ENCODE measurements at regions not wholly inside any gene's neighbourhood (a gene's known extent, or its start where the extent isn't known, plus 50 kb on each side); places are given as distances from the start of the nearest gene placed in this dataset.

DNA sequence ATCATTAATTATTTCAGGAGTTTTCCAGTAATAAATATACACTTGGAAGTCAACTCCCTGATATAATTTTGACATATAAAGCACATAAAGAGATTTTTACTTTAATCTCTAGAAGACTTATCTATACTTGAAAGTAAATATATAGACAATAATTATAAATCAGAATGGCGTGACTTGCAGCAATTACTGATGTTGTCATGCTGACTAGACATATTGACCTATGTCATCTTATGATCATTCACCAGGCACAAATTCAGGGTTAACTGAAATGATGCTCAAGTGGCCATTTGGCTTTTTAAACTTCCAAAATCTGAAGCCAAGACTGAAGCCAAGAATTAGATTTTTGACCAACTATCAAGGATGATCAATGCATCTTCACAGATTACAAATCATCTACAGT lies 192.2 kb downstream of the MCHR2 start:
- TF ChIP-seq ZBTB7A (IDR thresholded peaks at IDR 0.05; ENCODE audit: low read depth) (no peak), EP300 (IDR thresholded peaks at IDR 0.05; ENCODE audit: borderline replicate concordance) (no peak), CREB1 (IDR thresholded peaks at IDR 0.05; ENCODE audit: low read depth) (no peak), FOXM1 (IDR thresholded peaks at IDR 0.05; ENCODE audit: borderline replicate concordance, low read depth) (no peak), NFIC (IDR thresholded peaks at IDR 0.05) (no peak), RAD21 (IDR thresholded peaks at IDR 0.05; ENCODE audit: low read depth) (no peak), TAF1 (IDR thresholded peaks at IDR 0.05; ENCODE audit: low read depth) (no peak)
- TF ChIP-seq, protein P1, sequence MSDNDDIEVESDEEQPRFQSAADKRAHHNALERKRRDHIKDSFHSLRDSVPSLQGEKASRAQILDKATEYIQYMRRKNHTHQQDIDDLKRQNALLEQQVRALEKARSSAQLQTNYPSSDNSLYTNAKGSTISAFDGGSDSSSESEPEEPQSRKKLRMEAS (IDR thresholded peaks at IDR 0.05): no peak
- TF ChIP-seq, protein P2, sequence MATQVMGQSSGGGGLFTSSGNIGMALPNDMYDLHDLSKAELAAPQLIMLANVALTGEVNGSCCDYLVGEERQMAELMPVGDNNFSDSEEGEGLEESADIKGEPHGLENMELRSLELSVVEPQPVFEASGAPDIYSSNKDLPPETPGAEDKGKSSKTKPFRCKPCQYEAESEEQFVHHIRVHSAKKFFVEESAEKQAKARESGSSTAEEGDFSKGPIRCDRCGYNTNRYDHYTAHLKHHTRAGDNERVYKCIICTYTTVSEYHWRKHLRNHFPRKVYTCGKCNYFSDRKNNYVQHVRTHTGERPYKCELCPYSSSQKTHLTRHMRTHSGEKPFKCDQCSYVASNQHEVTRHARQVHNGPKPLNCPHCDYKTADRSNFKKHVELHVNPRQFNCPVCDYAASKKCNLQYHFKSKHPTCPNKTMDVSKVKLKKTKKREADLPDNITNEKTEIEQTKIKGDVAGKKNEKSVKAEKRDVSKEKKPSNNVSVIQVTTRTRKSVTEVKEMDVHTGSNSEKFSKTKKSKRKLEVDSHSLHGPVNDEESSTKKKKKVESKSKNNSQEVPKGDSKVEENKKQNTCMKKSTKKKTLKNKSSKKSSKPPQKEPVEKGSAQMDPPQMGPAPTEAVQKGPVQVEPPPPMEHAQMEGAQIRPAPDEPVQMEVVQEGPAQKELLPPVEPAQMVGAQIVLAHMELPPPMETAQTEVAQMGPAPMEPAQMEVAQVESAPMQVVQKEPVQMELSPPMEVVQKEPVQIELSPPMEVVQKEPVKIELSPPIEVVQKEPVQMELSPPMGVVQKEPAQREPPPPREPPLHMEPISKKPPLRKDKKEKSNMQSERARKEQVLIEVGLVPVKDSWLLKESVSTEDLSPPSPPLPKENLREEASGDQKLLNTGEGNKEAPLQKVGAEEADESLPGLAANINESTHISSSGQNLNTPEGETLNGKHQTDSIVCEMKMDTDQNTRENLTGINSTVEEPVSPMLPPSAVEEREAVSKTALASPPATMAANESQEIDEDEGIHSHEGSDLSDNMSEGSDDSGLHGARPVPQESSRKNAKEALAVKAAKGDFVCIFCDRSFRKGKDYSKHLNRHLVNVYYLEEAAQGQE (IDR thresholded peaks at IDR 0.05; ENCODE audit: low read depth): no peak
